A549 (cell line): ENCODE measurements at regions not wholly inside any gene's neighbourhood (a gene's known extent, or its start where the extent isn't known, plus 50 kb on each side); places are given as distances from the start of the nearest gene placed in this dataset.

Source experiments
- ATAC-seq, 2 experiments: fragments of 200-7000 bp in 1 of 2; fragments of >200 bp in 1 of 2; cut with Nextera tagmentation in 1 of 2; cut with Tn5 transposase in 1 of 2; 3 replicates each; pipeline versions ENCODE4 v1.8.0 to v1.9.1; 2018 to 2020; ENCODE audit warnings: mild to moderate bottlenecking in 1 of 2, moderate library complexity in 1 of 2
- CTCF ChIA-PET: fragments of 300-600 bp; sonication (Branson Sonifier 250); formaldehyde crosslinking; extraction: SDS; loops from one replicate; lab custom pipeline; 2021; ENCODE audit warnings: antibody characterized with exemption, inconsistent platforms; lab: Yijun Ruan, JAX
- POLR2A ChIA-PET: fragments of 350-600 bp; formaldehyde crosslinking; extraction: SDS; loops from one replicate; lab custom pipeline; 2021; ENCODE audit warnings: antibody characterized with exemption, inconsistent platforms; lab: Yijun Ruan, JAX
- DNase-seq, 2 experiments: peaks; one replicate each; pipeline versions ENCODE4 v3.0.0 to v3.0.0-alpha.2; 2011 to 2016; ENCODE audit warnings: low read depth in 1 of 2, low spot score in 1 of 2
- FAIRE-seq: peaks from 2 replicates; lab custom pipeline; 2011; peaks lifted over from hg19 to GRCh38; lab: Jason Lieb, UNC
- H3K27ac ChIP-seq, 2 experiments: fragments of >200 bp; sonication (Bioruptor Twin); formaldehyde crosslinking; 3 replicates each; pipeline ENCODE4 v1.5.1; 2016 to 2017
- H3K4me1 ChIP-seq: fragments of >200 bp; sonication (Bioruptor Twin); formaldehyde crosslinking; 3 replicates; pipeline ENCODE4 v1.6.1; 2016
- H3K4me2 ChIP-seq: fragments of >200 bp; sonication (Bioruptor Twin); formaldehyde crosslinking; 3 replicates; pipeline ENCODE4 v1.6.1; 2016
- H3K4me3 ChIP-seq: fragments of >200 bp; sonication (Bioruptor Twin); formaldehyde crosslinking; 3 replicates; pipeline ENCODE4 v1.5.1; 2016
- H3K9me3 ChIP-seq: fragments of >200 bp; sonication (Bioruptor Twin); formaldehyde crosslinking; 3 replicates; pipeline ENCODE4 v1.6.1; 2016
- BHLHE40 ChIP-seq: IDR thresholded peaks from 2 replicates; pipeline ENCODE4 v1.6.1; 2012; ENCODE audit warnings: low read depth, low read length, inconsistent platforms
- CBX8 ChIP-seq: fragments of 200-600 bp; sonication (generic); IDR thresholded peaks from 2 replicates; pipeline ENCODE4 v1.6.1; 2016
- EHF ChIP-seq: fragments of 250-450 bp; sonication (Bioruptor Pico); IDR thresholded peaks from 2 replicates; pipeline ENCODE4 v1.5.0; 2020; ENCODE audit warnings: mild to moderate bottlenecking
- EP300 ChIP-seq, 2 experiments: fragments of >200 bp; sonication (Bioruptor Twin); formaldehyde crosslinking; IDR thresholded peaks; 2 replicates in 1 of 2; 3 replicates in 1 of 2; pipeline ENCODE4 v1.6.1; 2016 to 2017
- ESRRA ChIP-seq: fragments of 150-350 bp; IDR thresholded peaks from 2 replicates; pipeline ENCODE4 v1.6.1; 2014; ENCODE audit warnings: mild to moderate bottlenecking, low read length, borderline replicate concordance
- FOSB ChIP-seq: fragments of 250-450 bp; sonication (Bioruptor Pico); IDR thresholded peaks from 2 replicates; pipeline ENCODE4 v1.5.0; 2020; ENCODE audit warnings: mild to moderate bottlenecking, moderate library complexity
- HEYL ChIP-seq: fragments of 250-450 bp; sonication (Bioruptor Pico); IDR thresholded peaks from 2 replicates; pipeline ENCODE4 v1.8.0; 2021; ENCODE audit warnings: mild to moderate bottlenecking, moderate library complexity
- HMGXB4 ChIP-seq: fragments of 250-450 bp; sonication (Bioruptor Pico); IDR thresholded peaks from 2 replicates; pipeline ENCODE4 v1.5.0; 2021; ENCODE audit warnings: mild to moderate bottlenecking, moderate library complexity, borderline replicate concordance
- HOXA7 ChIP-seq: fragments of 250-450 bp; sonication (Bioruptor Pico); IDR thresholded peaks from 2 replicates; pipeline ENCODE4 v1.5.0; 2020; ENCODE audit warnings: mild to moderate bottlenecking, moderate library complexity
- HOXB5 ChIP-seq: fragments of 250-450 bp; sonication (Bioruptor Pico); IDR thresholded peaks from 2 replicates; pipeline ENCODE4 v1.5.0; 2020; ENCODE audit warnings: mild to moderate bottlenecking, moderate library complexity
- MAFK ChIP-seq: fragments of 450-650 bp; IDR thresholded peaks from 2 replicates; pipeline ENCODE4 v1.6.1; 2014; ENCODE audit not compliant: partially characterized antibody
- NR3C1 ChIP-seq: fragments of >200 bp; sonication (Bioruptor Twin); formaldehyde crosslinking; IDR thresholded peaks from 3 replicates; pipeline ENCODE4 v1.6.1; 2017
- PBX3 ChIP-seq: IDR thresholded peaks from 2 replicates; pipeline ENCODE4 v1.6.1; 2012
- PHF8 ChIP-seq: fragments of 200-600 bp; sonication (generic); IDR thresholded peaks from 2 replicates; pipeline ENCODE4 v1.6.1; 2016; ENCODE audit warnings: low read depth, mild to moderate bottlenecking, antibody characterized with exemption, moderate library complexity, borderline replicate concordance
- POLR2AphosphoS2 ChIP-seq: conservative IDR thresholded peaks from 2 replicates; pipeline ENCODE4 v1.6.1; 2012; ENCODE audit warnings: low read length, improper control_type of control experiment, inconsistent platforms
- REST ChIP-seq: fragments of 200-600 bp; sonication (generic); IDR thresholded peaks from 2 replicates; pipeline ENCODE4 v1.6.1; 2016; ENCODE audit warnings: antibody characterized with exemption, mild to moderate bottlenecking, moderate library complexity
- RFX5 ChIP-seq: fragments of 450-650 bp; IDR thresholded peaks from 2 replicates; pipeline ENCODE4 v1.7.1; 2014; ENCODE audit warnings: antibody characterized with exemption, mild to moderate bottlenecking, moderate library complexity
- SREBF2 ChIP-seq: fragments of 450-650 bp; IDR thresholded peaks from 2 replicates; pipeline ENCODE4 v1.6.1; 2014; ENCODE audit warnings: mild to moderate bottlenecking, moderate library complexity
- TP53 ChIP-seq: fragments of 250-450 bp; sonication (Bioruptor Pico); IDR thresholded peaks from 2 replicates; pipeline ENCODE4 v1.5.0; 2021; ENCODE audit warnings: mild to moderate bottlenecking, moderate library complexity
- USF2 ChIP-seq: fragments of 450-650 bp; IDR thresholded peaks from 2 replicates; pipeline ENCODE4 v1.6.1; 2014; ENCODE audit warnings: antibody characterized with exemption
- ZFP36 ChIP-seq: fragments of 450-650 bp; IDR thresholded peaks from 2 replicates; pipeline ENCODE4 v1.6.1; 2014; ENCODE audit warnings: borderline replicate concordance; ENCODE audit not compliant: partially characterized antibody
- WGBS: methylation state at CpG from one replicate; pipeline ENCODE4 v1.1.6; 2017; ENCODE audit errors: missing lambda C conversion rate; 5-methylcytosine and 5-hydroxymethylcytosine counted together

- no peak for TF ChIP-seq REST
These were observed 456.2 kb upstream of the SALL1 start (continued) for GRCh38 chr16:51607201-51607651.

GRCh38 chr16:51596247-51596646 lies 445.2 kb upstream of the SALL1 start:
- POLR2A ChIA-PET, result no interaction called here
- FAIRE-seq (no peak), DNase-seq (no peak), ATAC-seq (no peak)
- Histone ChIP-seq H3K4me2 (no peak overlapping the region), H3K4me3 (no peak overlapping the region), H3K4me1 (peaks cover 10% of the 10 kb centered on the region; the same call in 1 of the 3 replicates), H3K27ac (no peak overlapping the region), H3K9me3 (peaks cover 4% of the 10 kb centered on the region; the same call in 1 of the 3 replicates)
- WGBS, result 61% methylated on average over 4 of the region's 4 CpGs
- no peak for TF ChIP-seq NR3C1
- no peak for TF ChIP-seq FOSB (CRISPR knock-in tag)
- peak; percentile 61; the same call in 1 of the 2 replicates for TF ChIP-seq USF2
- TF ChIP-seq ZFP36, result no peak
- CTCF ChIA-PET, result interaction anchor here (0.7 kb wide), 1 partner anchor 102 kb away, joined by 3 read pairs; no protein-coding TSS in a partner anchor

- 63% methylated on average over 9 of the region's 9 CpGs for WGBS
- Histone ChIP-seq H3K4me2 (peak overlapping the region; percentile 69), H3K4me1 (peaks cover 10% of the 10 kb centered on the region; the same call in 1 of the 3 replicates), H3K27ac (peak overlapping the region; percentile 11 to 28; a peak in 2 of 6 replicates), H3K9me3 (no peaks in the 10 kb centered on the region), H3K4me3 (peak overlapping the region; percentile 21; the same call in 2 of the 3 replicates)
- CTCF ChIA-PET, result no interaction called here
- POLR2A ChIA-PET, result no interaction called here
- FAIRE-seq (no peak), DNase-seq (no peak), ATAC-seq (peak in 1 of 2 experiments; percentile 30; a peak in 1 of 6 replicates)
- TF ChIP-seq POLR2AphosphoS2 (no peak), EP300 (IDR thresholded peaks at IDR 0.05) (no peak), SREBF2 (no peak), CBX8 (no peak), HMGXB4 (CRISPR knock-in tag) (no peak), MAFK (no peak), HOXB5 (CRISPR knock-in tag) (no peak), ESRRA (no peak), TP53 (no peak), HOXA7 (CRISPR knock-in tag) (no peak), PBX3 (no peak), HEYL (no peak), REST (no peak), BHLHE40 (no peak), PHF8 (no peak), EHF (CRISPR knock-in tag) (no peak), RFX5 (no peak)
These were observed 441.6 kb upstream of the SALL1 start for GRCh38 chr16:51592535-51593300.
